Ammon's horn (tissue), 1 donor: ENCODE measurements at regions not wholly inside any gene's neighbourhood (a gene's known extent, or its start where the extent isn't known, plus 50 kb on each side); places are given as distances from the start of the nearest gene placed in this dataset.
"Not testable (repeated sequence)": the region's sequence is repeated elsewhere in the genome, so short reads cannot be mapped to it uniquely, and the experiment has no call there.

Experiments
- DNase-seq: peaks from one replicate; pipeline ENCODE4 v3.0.0-alpha.2; 2016; ENCODE audit warnings: low spot score

DNA sequence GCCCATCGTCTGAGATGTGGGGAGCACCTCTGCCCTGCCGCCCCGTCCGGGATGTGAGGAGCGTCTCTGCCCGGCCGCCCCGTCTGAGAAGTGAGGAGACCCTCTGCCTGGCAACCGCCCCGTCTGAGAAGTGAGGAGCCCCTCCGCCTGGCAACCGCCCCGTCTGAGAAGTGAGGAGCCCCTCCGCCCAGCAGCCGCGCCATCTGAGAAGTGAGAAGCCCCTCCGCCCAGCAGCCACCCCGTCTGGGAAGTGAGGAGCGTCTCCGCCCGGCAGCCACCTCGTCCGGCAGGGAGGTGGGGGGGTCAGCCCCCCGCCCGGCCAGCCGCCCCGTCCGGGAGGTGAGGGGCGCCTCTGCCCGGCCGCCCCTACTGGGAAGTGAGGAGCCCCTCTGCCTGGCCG lies 267.2 kb downstream of the MEF2C start:
- DNase-seq: not testable (repeated sequence)

DNA sequence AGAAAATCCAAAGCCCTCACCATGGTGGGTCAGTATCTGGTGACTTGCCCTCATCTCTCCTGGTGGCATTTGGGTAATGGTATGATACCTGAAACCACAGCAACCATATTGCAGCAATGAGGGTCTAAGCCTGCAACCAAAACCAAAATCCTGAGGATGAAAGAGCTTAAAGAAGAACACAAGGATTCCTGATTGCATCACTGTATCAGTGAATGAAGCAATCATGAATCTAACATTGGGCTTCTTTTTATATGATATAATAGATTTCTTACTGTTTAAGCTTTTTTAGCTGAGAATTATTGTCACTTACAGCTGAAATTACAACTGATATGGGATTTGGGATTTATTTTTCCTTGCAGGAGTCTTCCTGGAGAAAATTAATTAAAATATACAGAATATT lies 269.9 kb downstream of the MEF2C start:
- no peak for DNase-seq

DNA sequence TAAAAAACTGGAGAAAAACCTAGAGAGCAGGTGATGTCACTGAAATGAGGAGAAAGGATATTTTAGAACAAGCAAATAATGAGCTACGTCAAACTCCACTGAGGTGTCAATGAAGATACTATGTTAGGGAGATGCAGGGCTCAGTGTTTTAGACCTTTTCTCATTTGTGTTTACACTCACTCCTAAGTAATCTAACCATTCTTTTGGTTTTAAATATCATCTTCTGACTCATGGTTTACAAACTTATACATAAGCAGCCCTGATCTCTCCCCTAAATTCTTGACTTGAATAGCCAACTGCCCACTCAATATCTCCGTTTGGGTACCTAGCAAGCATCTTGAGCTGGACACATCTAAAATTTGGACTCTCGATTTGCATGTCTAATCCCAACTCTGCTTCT lies 272.4 kb downstream of the MEF2C start:
- no peak for DNase-seq

DNA sequence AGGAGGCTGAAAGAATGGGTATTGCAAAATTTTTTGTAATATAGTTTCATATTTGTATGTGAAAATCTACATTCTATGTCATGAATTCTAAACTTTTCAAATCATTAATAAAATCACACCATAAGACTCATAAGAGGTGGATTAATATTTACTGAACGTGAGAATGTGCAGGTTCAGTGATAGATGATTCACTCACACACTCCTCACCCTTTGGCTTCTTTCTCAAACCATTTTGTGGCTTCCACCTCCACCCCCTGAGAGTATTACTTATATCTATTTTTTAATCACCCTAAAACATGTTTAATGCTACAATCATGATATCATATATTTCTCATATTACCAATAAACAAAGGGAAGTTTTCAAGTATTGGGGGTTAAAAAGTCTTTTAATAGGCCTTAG lies 275.5 kb downstream of the MEF2C start:
- DNase-seq: no peak

DNA sequence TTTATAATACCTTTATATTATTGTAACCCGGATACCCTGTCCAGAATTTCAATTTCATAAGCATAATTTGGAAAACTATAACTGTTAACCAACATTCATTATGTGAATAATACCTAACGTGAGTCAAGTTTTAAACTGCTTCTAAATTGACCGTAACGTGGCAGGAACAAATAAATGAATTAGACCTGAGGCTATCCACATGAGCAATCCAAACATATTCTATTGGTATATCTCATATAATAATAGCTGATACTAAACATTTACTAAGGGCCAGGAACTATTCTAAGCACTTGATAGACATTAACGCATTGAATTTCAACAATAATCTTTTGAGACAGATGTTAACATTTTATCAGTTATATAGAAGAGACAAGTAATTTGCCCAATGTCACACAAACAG lies 276.4 kb downstream of the MEF2C start:
- no peak for DNase-seq

DNA sequence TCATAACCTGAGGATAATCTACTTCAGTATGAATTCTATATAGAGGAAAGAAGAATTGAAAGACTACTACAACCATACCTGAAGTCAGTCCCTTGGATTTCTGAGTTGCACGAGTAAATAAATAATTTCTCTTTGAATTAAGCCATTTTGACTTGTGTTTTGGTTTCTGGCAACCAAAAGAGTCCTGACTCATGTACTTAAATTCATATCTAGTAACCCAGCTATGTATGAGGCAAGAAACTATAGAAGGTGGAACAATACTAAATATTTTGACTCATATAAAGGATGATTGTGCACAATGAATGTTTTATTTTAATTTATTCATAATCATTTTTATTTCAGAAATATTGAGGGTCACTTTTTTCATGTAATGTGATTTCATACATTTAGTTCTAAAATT lies 276.8 kb downstream of the MEF2C start:
- no peak for DNase-seq

DNA sequence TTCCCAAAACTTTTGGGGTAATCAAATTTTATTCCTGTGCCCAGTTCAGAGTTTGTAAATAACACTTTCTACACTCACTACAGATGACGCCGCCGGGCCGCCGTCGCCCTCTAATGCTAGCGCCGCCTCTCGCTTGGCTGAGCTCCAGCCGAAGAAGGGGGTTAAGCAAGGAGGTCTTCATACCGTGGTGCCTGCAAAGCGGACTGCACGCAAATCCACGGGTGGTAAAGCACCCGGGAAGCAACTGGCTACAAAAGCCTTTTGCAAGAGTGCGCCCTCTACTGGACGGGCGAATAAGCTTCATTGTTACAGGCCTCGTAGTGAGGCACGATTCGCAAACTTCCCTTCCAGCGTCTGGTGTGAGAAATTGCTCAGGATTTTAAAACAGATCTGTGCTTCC lies 280.4 kb downstream of the MEF2C start:
- DNase-seq: no peak

DNA sequence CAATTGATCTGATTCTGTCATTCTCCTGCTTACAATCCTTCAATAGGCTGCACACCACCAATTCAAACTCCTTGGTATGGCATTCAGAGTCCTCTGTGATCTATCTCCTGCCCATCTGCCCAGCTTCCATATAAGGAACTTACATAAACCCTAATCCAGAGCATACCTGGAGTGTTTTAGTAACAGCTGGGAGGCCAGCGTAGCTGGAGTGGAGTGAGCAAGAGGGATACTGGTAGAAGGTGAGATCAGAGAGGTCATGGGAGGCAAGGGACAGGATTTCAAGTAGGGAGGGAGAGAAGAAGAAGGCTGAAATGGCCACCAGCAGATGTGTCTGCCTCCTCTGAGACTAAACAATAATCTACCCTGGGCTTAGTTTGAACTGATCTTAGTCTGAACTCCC lies 288.5 kb downstream of the MEF2C start:
- no peak for DNase-seq

DNA sequence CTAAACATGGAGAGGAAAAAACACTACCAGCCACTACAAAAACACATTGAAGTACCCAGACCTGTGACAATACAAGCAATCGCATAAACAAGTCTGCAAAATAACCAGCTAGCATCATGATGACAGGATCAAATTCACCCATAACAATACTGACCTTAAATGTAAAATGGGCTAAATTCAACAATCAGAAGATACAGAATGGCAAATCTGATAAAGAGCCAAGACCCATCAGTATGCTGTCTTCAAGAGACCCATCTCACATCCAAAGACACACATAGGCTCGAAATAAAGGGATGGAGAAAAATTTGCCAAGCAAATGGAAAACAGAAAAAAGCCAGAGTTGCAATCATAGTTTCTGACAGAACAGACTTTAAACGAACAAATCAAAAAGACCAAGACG lies 294.4 kb downstream of the MEF2C start:
- no peak for DNase-seq

DNA sequence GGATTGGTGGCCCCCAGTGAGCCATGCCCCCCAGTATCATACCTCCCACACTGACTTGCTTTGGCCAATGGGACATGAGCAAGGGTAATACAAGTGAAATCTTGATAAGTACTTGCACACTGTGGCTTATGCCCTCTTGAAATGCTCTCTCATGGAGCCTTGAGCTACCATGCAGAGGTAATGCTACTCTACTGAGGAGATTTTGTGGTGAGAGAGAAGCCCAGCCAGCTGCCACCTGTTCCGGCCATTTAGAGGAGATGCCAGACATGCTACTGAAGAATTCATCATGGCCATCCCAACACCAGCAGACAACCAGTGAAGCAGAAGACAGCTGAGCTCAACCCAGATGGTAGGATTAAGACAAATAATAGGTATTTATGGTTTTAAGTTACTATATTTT lies 299.5 kb downstream of the MEF2C start:
- no peak for DNase-seq

DNA sequence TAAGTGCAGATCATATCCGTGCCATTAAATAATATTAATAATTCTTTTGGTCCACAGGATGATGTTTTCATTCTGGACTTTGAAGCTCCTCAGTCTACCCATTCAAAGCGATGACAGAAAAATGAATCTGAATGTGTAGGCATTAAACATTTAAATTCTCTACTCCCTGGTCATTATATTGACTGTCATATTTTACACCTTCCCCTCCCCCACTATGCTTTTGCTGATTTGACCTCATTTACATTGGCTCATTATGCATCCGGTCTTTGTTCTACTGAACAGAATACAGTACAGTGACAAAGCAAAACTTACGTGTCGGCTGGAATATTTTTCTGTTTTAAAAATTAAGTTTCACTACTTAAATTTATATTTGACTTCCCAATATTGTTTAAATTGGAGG lies 289.7 kb upstream of the TMEM161B start:
- DNase-seq: no peak

DNA sequence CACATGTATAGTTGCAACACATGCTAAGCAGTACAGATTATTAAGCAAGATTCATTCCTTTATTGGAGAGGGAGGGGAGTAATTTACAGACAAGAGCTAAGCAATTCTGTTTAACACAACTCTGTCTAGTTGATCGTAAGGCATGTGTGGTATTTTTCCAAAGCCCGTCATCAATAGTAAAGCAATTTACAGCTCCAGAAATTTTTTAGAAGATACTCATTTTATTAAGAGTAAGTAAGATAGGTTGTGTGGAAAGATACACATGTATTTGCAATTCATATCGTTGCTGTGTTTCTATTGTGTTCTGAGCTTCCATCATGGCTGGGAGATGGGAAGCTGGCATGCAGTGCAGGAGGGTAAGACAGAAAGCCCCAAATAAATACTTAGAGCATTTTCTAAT lies 289.2 kb upstream of the TMEM161B start:
- no peak for DNase-seq

DNA sequence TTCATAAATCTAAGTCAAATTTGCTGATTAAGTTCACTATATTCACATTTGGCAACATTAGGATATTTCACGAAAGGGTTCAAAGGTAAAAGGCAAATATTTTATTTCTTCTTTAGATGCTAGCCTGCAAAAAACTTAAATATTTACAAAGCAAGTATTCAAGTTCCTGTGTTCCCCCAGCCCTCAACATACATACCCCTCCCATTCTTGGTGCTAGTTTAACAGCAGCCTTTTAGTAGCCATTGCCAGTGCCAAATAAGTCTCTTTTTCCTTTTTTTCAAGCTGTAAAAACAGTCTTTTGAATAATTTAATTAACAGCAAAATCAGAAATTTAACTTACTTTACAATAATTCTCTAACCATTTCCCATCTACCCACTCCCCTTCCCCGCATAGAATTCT lies 288.5 kb upstream of the TMEM161B start:
- no peak for DNase-seq

DNA sequence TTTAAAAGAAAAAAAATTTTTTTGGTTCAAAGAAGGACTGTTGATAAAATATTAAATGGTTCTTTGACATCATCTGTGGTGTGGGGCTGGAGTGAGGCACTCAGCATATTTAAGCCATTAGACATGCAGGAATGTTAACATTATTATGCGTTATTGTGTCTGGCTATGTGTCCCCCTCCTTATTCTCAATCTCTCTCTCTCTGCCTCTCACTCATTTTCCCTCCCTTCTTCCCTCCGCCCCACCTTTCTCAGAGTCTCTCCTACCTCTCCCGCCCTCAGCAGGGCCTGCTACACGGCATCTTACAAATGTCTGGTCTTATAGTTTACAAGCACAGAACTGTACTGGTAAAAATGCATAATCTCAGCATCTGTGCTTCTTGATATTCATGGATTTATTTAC lies 287.8 kb upstream of the TMEM161B start:
- DNase-seq: no peak

DNA sequence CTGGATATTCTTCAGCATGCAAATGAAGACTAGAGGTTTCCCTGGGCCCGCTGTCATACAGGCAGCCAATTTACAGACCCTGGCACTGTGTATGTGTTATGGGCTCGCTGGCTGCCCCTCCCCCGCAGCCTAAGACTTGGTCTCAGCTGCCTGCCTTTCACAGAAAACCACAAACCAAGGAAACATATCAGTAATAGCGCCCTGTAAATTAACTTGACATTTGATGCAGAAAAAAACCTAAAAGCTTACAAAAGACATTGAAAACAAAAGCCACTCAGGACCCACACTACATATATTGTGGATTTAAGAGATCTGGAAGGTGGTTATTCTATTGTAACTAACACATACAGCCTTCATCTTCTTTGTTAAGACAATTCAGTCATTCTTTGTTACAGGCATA lies 287.0 kb upstream of the TMEM161B start:
- peak; percentile 56 for DNase-seq

DNA sequence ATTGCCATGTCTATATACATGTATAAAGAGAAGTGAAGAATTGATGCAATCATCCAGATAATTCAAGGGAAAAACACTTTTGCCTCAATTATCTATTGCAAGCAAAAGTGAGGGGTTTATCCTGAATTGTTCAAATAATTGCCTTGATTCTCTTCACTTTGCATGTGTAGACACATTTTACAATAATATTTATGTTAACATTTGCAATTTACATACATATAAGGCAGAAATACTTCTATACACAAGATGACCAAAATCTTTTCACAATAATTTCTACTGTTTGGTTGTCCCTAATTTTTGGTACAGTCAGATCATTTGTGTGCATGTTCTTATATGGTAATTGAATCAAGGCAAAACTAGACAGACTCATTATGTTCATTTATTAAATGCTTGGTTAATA lies 285.3 kb upstream of the TMEM161B start:
- DNase-seq: no peak

DNA sequence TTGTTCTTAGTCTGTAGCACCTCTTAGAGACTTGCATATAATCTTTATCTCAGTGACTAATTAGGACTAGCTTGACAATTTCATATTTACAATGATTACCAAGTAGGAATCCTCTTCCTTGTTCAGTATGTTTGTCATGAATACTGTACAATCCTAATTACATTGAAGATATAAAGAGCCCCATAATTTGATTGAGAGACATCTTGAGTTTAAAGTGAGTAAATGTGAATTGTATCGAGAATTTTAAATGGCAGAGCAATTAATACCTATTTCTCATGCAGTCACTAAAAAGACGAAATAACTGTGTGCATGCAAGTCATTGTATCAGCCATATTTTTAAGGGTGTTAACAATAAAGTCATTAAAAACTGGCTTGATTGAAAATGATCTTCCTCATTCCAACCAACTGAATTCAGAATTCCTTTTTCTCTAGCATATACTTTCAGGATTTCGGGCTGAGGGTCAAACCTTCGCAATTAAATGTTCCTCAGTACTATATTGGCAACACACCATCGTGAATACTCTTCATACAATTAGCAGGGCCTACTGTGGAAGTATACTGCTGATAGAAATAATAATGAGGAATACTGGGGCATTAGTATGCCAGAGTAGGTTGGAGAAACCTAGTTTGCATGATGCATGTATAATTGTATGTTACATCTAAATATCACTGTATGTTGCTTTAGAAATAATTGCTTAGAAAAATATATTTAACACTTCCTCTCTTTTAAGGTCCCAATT lies 284.7 kb upstream of the TMEM161B start:
- DNase-seq: no peak

DNA sequence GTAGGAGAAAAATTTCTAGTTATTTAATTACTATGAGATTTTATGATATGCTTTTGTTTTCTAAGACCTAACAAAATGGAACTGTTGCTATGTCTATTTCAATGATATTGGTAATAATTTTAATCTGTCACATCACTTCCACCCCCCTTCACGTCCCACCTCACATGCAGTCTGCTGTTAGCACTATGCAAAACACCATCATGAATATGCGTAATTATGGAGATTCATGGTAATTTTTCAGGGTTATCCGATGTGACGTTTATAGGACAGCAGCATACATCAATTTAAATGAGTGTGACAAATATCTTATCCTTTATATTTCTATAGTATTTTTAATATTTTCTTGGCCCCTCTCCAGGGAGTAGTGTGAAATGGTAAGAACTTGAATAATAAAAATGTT lies 283.8 kb upstream of the TMEM161B start:
- no peak for DNase-seq

DNA sequence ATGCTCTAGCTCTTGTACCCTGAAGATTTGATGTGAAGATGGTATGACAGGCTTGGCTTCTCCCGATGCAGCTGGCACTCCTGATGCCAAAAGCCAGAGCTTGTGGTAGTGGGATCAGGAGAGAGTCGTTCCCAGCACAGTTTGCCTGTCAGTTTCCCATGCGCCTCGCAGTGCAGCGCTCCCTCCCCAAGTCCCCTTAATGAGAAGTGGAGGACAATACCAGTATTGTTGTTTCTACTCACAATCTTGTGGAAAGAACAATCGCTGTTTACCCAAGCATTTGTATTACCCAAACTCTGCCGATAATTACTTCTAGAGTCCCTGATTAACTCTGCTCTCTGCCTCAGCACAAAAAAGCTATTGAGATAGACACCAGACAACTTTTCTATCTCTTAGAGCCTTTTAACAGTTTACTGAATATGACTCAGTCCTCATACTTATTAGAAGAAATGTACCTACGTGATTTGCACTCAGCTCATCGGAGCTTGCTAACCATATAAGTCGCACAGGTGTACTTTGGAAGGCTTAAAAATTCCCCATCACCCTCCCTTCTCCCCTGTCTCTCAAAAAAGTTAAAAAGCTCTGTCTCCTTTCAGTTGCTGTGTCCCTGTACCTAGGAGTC lies 283.2 kb upstream of the TMEM161B start:
- peak; percentile 85 for DNase-seq

DNA sequence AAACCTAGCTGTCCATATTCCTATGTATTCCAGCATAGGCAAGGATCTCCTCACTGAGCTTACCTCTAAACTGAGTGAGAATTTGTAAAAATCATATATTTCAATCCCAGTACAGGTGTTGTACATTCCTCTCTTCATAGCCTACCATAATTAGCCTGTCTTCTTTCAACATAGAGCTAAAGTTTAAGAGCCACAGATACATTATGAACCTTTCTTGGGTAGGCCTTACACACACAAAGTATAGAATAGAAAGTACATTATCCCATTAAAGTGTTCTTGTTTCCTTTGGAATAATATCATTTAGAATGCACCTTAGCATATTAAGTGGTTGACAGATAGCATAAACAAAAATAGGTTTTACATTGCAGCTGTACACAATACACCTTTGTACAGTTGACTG lies 282.1 kb upstream of the TMEM161B start:
- no peak for DNase-seq

DNA sequence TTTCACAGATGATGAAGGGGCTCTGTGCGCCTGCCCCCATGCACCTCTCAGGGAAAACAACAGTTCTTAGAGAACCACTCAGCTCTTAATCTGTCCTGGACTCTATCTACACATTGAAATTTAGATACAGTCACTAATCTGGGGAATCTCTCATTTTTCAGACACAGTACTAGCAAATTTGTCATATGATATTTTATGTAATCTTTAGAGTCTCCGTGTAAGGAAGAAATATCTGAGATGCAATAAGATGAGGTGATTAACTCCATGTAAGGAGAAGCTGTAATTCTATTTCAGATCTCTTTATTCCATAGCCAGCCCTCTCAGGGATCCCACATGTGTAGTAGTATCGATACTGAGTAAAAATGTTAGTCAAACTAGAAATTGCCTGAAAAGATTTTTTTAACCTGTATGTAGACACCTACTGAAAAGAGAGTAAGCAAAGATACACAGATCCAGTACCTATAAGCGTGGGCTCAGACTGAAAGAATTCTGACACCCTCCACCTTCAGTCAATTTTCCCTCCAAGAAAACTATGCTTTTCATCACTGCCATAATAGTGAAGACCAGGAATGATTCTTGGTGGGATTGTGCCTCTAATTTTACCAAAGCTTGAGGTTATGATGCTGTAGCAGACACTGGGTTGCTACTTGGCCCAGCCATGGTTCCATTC lies 279.6 kb upstream of the TMEM161B start:
- DNase-seq: no peak

DNA sequence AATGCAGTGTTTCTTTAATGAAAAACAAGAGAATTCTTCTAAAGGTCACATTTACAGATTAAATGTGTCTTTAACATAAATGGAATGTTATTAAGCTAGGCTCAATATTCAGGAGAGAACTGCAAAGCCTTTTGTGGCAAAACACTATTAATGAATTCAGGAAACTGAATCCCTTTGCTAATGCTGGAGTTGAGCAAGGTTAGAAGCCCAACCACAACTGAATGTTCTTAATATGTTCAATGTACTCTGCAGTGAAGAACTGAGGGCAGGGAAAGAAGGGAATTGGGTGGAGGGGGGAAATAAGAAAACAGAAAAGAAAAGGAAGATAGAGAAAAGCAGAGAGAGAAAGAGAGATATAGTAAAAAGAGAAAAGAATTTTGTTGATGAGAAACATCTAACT lies 276.7 kb upstream of the TMEM161B start:
- no peak for DNase-seq

DNA sequence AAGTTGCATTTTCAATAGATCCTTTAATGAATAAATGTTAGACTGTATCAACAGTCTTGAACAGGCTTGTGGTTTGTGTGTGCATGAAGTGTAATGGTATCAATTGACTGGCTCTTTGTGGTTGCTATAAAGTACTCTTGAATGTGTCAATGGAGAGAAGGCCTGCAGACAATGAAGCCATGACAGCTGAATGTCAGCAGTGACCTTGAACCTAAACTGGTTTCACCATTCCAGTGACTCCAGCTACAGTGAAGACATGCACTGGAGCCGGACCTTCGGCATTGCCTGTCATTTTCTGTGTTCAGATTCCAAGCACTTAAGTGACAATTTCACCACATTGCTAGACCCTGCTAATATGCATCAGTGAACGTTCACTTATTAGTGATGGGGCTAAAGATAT lies 276.0 kb upstream of the TMEM161B start:
- no peak for DNase-seq
